HEK293 (cell line): ENCODE measurements at regions not wholly inside any gene's neighbourhood (a gene's known extent, or its start where the extent isn't known, plus 50 kb on each side); places are given as distances from the start of the nearest gene placed in this dataset.

Experiments
- SCRT2 ChIP-seq: fragments of 450-650 bp; formaldehyde crosslinking; IDR thresholded peaks from 2 replicates; pipeline ENCODE4 v1.5.1; 2016; ENCODE audit warnings: missing biosample characterization, missing genetic modification characterization
- SETDB1 ChIP-seq: IDR thresholded peaks from one replicate; pipeline ENCODE4 v1.6.1; 2017; ENCODE audit warnings: mild to moderate bottlenecking, low read length, moderate library complexity, mixed read lengths; ENCODE audit not compliant: insufficient read length
- ZIC2 ChIP-seq: fragments of 450-650 bp; formaldehyde crosslinking; IDR thresholded peaks from 2 replicates; pipeline ENCODE4 v1.5.1; 2016; ENCODE audit warnings: missing biosample characterization, missing genetic modification characterization
- ZNF10 ChIP-seq: fragments of 450-650 bp; formaldehyde crosslinking; IDR thresholded peaks from 2 replicates; pipeline ENCODE4 v1.5.1; 2017; ENCODE audit warnings: missing biosample characterization, missing genetic modification characterization
- ZNF169 ChIP-seq: fragments of 450-650 bp; formaldehyde crosslinking; IDR thresholded peaks from 2 replicates; pipeline ENCODE4 v1.5.1; 2016; ENCODE audit warnings: missing biosample characterization, missing genetic modification characterization
- ZSCAN16 ChIP-seq: fragments of 450-650 bp; formaldehyde crosslinking; IDR thresholded peaks from 2 replicates; pipeline ENCODE4 v1.5.1; 2016; ENCODE audit warnings: missing biosample characterization, missing genetic modification characterization
- TF ChIP-seq, protein P1 (sequence below): fragments of 450-650 bp; formaldehyde crosslinking; IDR thresholded peaks from 2 replicates; pipeline ENCODE4 v1.5.1; 2016; ENCODE audit warnings: missing biosample characterization, missing genetic modification characterization
- TF ChIP-seq, protein P2 (sequence below): fragments of 450-650 bp; formaldehyde crosslinking; IDR thresholded peaks from 2 replicates; pipeline ENCODE4 v1.5.1; 2016; ENCODE audit warnings: missing biosample characterization, missing genetic modification characterization, low read depth
- TF ChIP-seq, protein P3 (sequence below): fragments of 450-650 bp; formaldehyde crosslinking; IDR thresholded peaks from 2 replicates; pipeline ENCODE4 v1.5.1; 2016; ENCODE audit warnings: missing biosample characterization, missing genetic modification characterization
- TF ChIP-seq, protein P4 (sequence below): fragments of 450-650 bp; formaldehyde crosslinking; optimal IDR thresholded peaks from 2 replicates; pipeline ENCODE3; 2016; ENCODE audit warnings: missing biosample characterization, mild to moderate bottlenecking, missing genetic modification characterization

DNA sequence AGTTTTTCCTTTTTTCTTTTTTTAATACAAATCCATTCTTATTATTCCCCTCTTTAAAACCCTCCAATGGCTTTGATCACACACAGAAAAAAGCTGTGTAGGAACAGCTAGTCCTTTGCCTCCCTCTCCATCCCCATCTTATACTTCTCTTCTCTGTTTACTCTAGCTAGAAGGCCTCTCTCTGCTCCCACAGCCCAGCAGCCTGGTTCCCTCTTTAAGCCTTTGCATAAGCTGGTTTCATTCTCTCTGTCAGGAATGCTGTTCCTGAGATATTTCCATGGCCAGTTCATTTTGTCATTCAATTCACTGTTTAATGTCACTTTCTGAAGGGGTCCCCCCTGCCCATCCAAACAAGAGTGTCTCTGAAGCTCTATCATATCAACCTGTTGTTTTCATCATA lies 143.3 kb upstream of the ST6GALNAC5 start:
- TF ChIP-seq, protein P1, sequence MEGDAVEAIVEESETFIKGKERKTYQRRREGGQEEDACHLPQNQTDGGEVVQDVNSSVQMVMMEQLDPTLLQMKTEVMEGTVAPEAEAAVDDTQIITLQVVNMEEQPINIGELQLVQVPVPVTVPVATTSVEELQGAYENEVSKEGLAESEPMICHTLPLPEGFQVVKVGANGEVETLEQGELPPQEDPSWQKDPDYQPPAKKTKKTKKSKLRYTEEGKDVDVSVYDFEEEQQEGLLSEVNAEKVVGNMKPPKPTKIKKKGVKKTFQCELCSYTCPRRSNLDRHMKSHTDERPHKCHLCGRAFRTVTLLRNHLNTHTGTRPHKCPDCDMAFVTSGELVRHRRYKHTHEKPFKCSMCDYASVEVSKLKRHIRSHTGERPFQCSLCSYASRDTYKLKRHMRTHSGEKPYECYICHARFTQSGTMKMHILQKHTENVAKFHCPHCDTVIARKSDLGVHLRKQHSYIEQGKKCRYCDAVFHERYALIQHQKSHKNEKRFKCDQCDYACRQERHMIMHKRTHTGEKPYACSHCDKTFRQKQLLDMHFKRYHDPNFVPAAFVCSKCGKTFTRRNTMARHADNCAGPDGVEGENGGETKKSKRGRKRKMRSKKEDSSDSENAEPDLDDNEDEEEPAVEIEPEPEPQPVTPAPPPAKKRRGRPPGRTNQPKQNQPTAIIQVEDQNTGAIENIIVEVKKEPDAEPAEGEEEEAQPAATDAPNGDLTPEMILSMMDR (tag by site-specific recombination) = no peak
- TF ChIP-seq ZNF10 (tag by site-specific recombination) (no peak), ZSCAN16 (tag by site-specific recombination) (no peak), SETDB1 (no peak), ZIC2 (tag by site-specific recombination) (no peak), ZNF169 (no peak), SCRT2 (no peak)
- TF ChIP-seq, protein P2, sequence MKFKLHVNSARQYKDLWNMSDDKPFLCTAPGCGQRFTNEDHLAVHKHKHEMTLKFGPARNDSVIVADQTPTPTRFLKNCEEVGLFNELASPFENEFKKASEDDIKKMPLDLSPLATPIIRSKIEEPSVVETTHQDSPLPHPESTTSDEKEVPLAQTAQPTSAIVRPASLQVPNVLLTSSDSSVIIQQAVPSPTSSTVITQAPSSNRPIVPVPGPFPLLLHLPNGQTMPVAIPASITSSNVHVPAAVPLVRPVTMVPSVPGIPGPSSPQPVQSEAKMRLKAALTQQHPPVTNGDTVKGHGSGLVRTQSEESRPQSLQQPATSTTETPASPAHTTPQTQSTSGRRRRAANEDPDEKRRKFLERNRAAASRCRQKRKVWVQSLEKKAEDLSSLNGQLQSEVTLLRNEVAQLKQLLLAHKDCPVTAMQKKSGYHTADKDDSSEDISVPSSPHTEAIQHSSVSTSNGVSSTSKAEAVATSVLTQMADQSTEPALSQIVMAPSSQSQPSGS (tag by site-specific recombination) = no peak
- TF ChIP-seq, protein P3, sequence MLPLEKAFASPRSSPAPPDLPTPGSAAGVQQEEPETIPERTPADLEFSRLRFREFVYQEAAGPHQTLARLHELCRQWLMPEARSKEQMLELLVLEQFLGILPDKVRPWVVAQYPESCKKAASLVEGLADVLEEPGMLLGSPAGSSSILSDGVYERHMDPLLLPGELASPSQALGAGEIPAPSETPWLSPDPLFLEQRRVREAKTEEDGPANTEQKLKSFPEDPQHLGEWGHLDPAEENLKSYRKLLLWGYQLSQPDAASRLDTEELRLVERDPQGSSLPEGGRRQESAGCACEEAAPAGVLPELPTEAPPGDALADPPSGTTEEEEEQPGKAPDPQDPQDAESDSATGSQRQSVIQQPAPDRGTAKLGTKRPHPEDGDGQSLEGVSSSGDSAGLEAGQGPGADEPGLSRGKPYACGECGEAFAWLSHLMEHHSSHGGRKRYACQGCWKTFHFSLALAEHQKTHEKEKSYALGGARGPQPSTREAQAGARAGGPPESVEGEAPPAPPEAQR = no peak
- TF ChIP-seq, protein P4, sequence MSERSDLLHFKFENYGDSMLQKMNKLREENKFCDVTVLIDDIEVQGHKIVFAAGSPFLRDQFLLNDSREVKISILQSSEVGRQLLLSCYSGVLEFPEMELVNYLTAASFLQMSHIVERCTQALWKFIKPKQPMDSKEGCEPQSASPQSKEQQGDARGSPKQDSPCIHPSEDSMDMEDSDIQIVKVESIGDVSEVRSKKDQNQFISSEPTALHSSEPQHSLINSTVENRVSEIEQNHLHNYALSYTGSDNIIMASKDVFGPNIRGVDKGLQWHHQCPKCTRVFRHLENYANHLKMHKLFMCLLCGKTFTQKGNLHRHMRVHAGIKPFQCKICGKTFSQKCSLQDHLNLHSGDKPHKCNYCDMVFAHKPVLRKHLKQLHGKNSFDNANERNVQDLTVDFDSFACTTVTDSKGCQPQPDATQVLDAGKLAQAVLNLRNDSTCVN = no peak
